K562 (cell line): ENCODE measurements at regions not wholly inside any gene's neighbourhood (a gene's known extent, or its start where the extent isn't known, plus 50 kb on each side); places are given as distances from the start of the nearest gene placed in this dataset.

Experiments used
- ATAC-seq: fragments of 200-7000 bp; cut with Tn5 transposase; 3 replicates; pipeline ENCODE4 v1.9.1; 2020; ENCODE audit warnings: moderate library complexity
- BruUV-seq: library from RNA; stranded (reverse); fragments of 400-500 nt; replicated peaks from 2 replicates; lab custom pipeline; 2021; lab: Mats Ljungman, UMichigan
- CTCF ChIA-PET: fragments of 300-600 bp; formaldehyde crosslinking; extraction: SDS; loops from one replicate; lab custom pipeline; 2021; ENCODE audit warnings: low intra/inter-chr PET ratio; lab: Yijun Ruan, JAX
- POLR2A ChIA-PET: fragments of 300-600, 350-650 bp; sonication (Branson Sonifier 250); formaldehyde crosslinking; extraction: SDS; loops from one replicate; lab custom pipeline; 2021; ENCODE audit warnings: antibody characterized with exemption, inconsistent platforms; lab: Yijun Ruan, JAX
- DNase-seq, 4 experiments: peaks; one replicate each; pipeline versions ENCODE4 v3.0.0 to v3.0.0-alpha.2; 2011 to 2018; ENCODE audit warnings: low spot score in 3 of 4, mixed read lengths in 3 of 4; ENCODE audit errors: extremely low read depth in 1 of 4
- FAIRE-seq: peaks from 2 replicates; lab custom pipeline; 2011; peaks lifted over from hg19 to GRCh38; lab: Jason Lieb, UNC
- H2AFZ ChIP-seq: 2 replicates; pipeline ENCODE4 v1.6.0; 2011; ENCODE audit warnings: low read depth, low read length, control low read depth, inconsistent platforms
- H3K27ac ChIP-seq: fragments of 200-600 bp; 3 replicates; pipeline ENCODE4 v1.8.0; 2011; ENCODE audit warnings: low read depth, mild to moderate bottlenecking, control low read depth, inconsistent platforms, low read length, moderate library complexity, mixed read lengths; ENCODE audit errors: extremely low read depth
- H3K27me3 ChIP-seq, 2 experiments: fragments of 300-600 bp in 1 of 2; 2 replicates in 1 of 2; 3 replicates in 1 of 2; pipeline versions ENCODE4 v1.6.0 to v1.8.0; 2011; ENCODE audit warnings: inconsistent platforms in 2 of 2, low read length in 2 of 2, mild to moderate bottlenecking in 1 of 2, mixed read lengths in 1 of 2, moderate library complexity in 1 of 2; ENCODE audit not compliant: control insufficient read depth in 2 of 2, insufficient read depth in 2 of 2
- H3K36me3 ChIP-seq: fragments of 300-600 bp; 3 replicates; pipeline ENCODE4 v1.8.0; 2011; ENCODE audit warnings: mild to moderate bottlenecking, low read length, inconsistent platforms; ENCODE audit not compliant: control insufficient read depth, insufficient read depth
- H3K4me1 ChIP-seq, 2 experiments: fragments of 200-600 bp in 1 of 2; replicated peaks in 1 of 2; 2 replicates in 1 of 2; 3 replicates in 1 of 2; pipeline versions ENCODE4 v1.5.1 to v1.8.0; 2011; ENCODE audit warnings: inconsistent platforms in 2 of 2, low read length in 2 of 2, mild to moderate bottlenecking in 1 of 2, mixed read lengths in 1 of 2, moderate library complexity in 1 of 2; ENCODE audit not compliant: control insufficient read depth in 2 of 2, insufficient read depth in 2 of 2
- H3K4me2 ChIP-seq: 2 replicates; pipeline ENCODE4 v1.6.1; 2011; ENCODE audit warnings: low read length, control low read depth, inconsistent platforms, mixed read lengths; ENCODE audit not compliant: insufficient read depth
- H3K4me3 ChIP-seq: fragments of 200-600 bp; sonication (generic), shearing (Covaris generic); 2 replicates; pipeline ENCODE4 v1.5.1; 2016; ENCODE audit warnings: control low read depth, inconsistent platforms
- H3K79me2 ChIP-seq: fragments of 200-600 bp; 3 replicates; pipeline ENCODE4 v1.8.0; 2011; ENCODE audit warnings: low read length, inconsistent platforms; ENCODE audit not compliant: control insufficient read depth, insufficient read depth
- H3K9ac ChIP-seq, 2 experiments: 2 replicates each; pipeline versions ENCODE4 v1.6.0 to v1.6.1; 2011; ENCODE audit warnings: low read depth in 2 of 2, low read length in 2 of 2, control low read depth in 1 of 2, inconsistent platforms in 1 of 2, mild to moderate bottlenecking in 1 of 2, mixed read lengths in 1 of 2; ENCODE audit not compliant: insufficient read depth in 1 of 2
- H3K9me1 ChIP-seq: one replicate; pipeline ENCODE4 v1.6.0; 2011; ENCODE audit warnings: inconsistent platforms, mild to moderate bottlenecking, low read length, moderate library complexity; ENCODE audit not compliant: control insufficient read depth, insufficient read depth
- H3K9me3 ChIP-seq: replicated peaks from 2 replicates; pipeline ENCODE4 v1.5.1; 2011; ENCODE audit warnings: low read depth, low read length, inconsistent platforms; ENCODE audit not compliant: control insufficient read depth, insufficient read depth
- H4K20me1 ChIP-seq: replicated peaks from 2 replicates; pipeline ENCODE4 v1.6.1; 2011; ENCODE audit warnings: low read length, inconsistent platforms, mixed read lengths; ENCODE audit not compliant: control insufficient read depth, insufficient read depth
- CSDE1 ChIP-seq, 2 experiments: fragments of 450-650 bp; IDR thresholded peaks; 2 replicates each; pipeline ENCODE4 v1.6.1; 2016; ENCODE audit warnings: mild to moderate bottlenecking in 1 of 2
- CXXC5 ChIP-seq: fragments of 250-450 bp; sonication (Bioruptor Pico); IDR thresholded peaks from 2 replicates; pipeline ENCODE4 v1.8.0; 2022; ENCODE audit warnings: inconsistent platforms, mild to moderate bottlenecking, moderate library complexity
- ELK3 ChIP-seq: fragments of 450-650 bp; formaldehyde crosslinking; IDR thresholded peaks from 2 replicates; pipeline ENCODE4 v1.4.0; 2020; ENCODE audit warnings: mild to moderate bottlenecking
- FOXJ2 ChIP-seq: fragments of 200-800 bp; sonication (Bioruptor generic); IDR thresholded peaks from 2 replicates; pipeline ENCODE4 v1.6.1; 2016; ENCODE audit warnings: missing genetic modification characterization, missing compliant biosample characterization
- FOXO4 ChIP-seq: fragments of 450-650 bp; formaldehyde crosslinking; IDR thresholded peaks from 2 replicates; pipeline ENCODE4 v1.4.0; 2020; ENCODE audit warnings: mild to moderate bottlenecking, moderate library complexity
- FOXP1 ChIP-seq: sonication (generic); formaldehyde crosslinking; IDR thresholded peaks from 2 replicates; pipeline ENCODE4 v1.8.0; 2022; ENCODE audit warnings: mild to moderate bottlenecking, missing genetic modification reagents
- GTF2F1 ChIP-seq: IDR thresholded peaks from 2 replicates; pipeline ENCODE4 v1.6.1; 2011; ENCODE audit warnings: low read depth, low read length, improper control_type of control experiment
- IRF9 ChIP-seq: fragments of 450-650 bp; IDR thresholded peaks from 2 replicates; pipeline ENCODE4 v1.6.1; 2016; ENCODE audit warnings: missing biosample characterization, missing genetic modification characterization
- KHSRP ChIP-seq: fragments of 450-650 bp; IDR thresholded peaks from 2 replicates; pipeline ENCODE4 v1.6.1; 2017
- MED1 ChIP-seq: sonication (generic); formaldehyde crosslinking; IDR thresholded peaks from 2 replicates; pipeline ENCODE4 v1.8.1; 2023; ENCODE audit warnings: missing genetic modification reagents, borderline replicate concordance
- NR2C1 ChIP-seq, 2 experiments: fragments of 450-650 bp; IDR thresholded peaks; 2 replicates each; pipeline ENCODE4 v1.6.1; 2017; ENCODE audit warnings: mild to moderate bottlenecking in 2 of 2, antibody characterized with exemption in 1 of 2, inconsistent platforms in 1 of 2, missing compliant biosample characterization in 1 of 2, missing genetic modification characterization in 1 of 2
- PHF21A ChIP-seq: fragments of 450-650 bp; IDR thresholded peaks from 2 replicates; pipeline ENCODE4 v1.6.1; 2017; ENCODE audit warnings: low read depth, borderline replicate concordance
- RNF2 ChIP-seq: sonication (generic); IDR thresholded peaks from 2 replicates; pipeline ENCODE4 v1.6.1; 2016
- SAFB ChIP-seq: fragments of 200-400 bp; formaldehyde crosslinking; IDR thresholded peaks from 2 replicates; pipeline ENCODE4 v1.6.1; 2017; ENCODE audit warnings: low read depth, low read length, borderline replicate concordance
- SAFB2 ChIP-seq: fragments of 200-400 bp; formaldehyde crosslinking; IDR thresholded peaks from 2 replicates; pipeline ENCODE4 v1.6.1; 2018; ENCODE audit warnings: borderline replicate concordance, low read length, low read depth, moderate library complexity; ENCODE audit not compliant: severe bottlenecking
- TARDBP ChIP-seq: fragments of 450-650 bp; IDR thresholded peaks from 2 replicates; pipeline ENCODE4 v1.6.1; 2016
- ZNF24 ChIP-seq: fragments of 450-650 bp; IDR thresholded peaks from 2 replicates; pipeline ENCODE4 v1.6.1; 2016
- ZNF253 ChIP-seq: fragments of 250-450 bp; sonication (Bioruptor Pico); conservative IDR thresholded peaks from 2 replicates; pipeline ENCODE4 v1.6.1; 2021; ENCODE audit warnings: mild to moderate bottlenecking
- WGBS: fragments of 100-300 bp; shearing (Covaris generic); methylation state at CpG from one replicate; pipeline ENCODE4 v1.1.6; 2016; ENCODE audit warnings: low coverage, mixed read lengths; ENCODE audit not compliant: insufficient coverage; ENCODE audit errors: missing lambda C conversion rate; 5-methylcytosine and 5-hydroxymethylcytosine counted together
- in situ Hi-C: fragments of 300-500 bp; cut with MboI; formaldehyde crosslinking; loops from 4 replicates; pipeline ENCODE4 v1.15.0; 2018; ENCODE audit warnings: inconsistent platforms, mixed read lengths
- intact Hi-C: fragments of 100-400 bp; cut with micrococcal nuclease; formaldehyde crosslinking; loops from 2 replicates; pipeline ENCODE4 v1.14.2; 2022
- TF ChIP-seq, protein P1 (sequence below): fragments of 250-450 bp; sonication (Bioruptor Pico); IDR thresholded peaks from 2 replicates; pipeline ENCODE4 v1.5.1; 2021; ENCODE audit warnings: mild to moderate bottlenecking

- Histone ChIP-seq H3K27me3 (no peaks in the 10 kb centered on the region), H3K9ac (no peak overlapping the region), H3K4me3 (no peak overlapping the region), H3K79me2 (no peaks in the 10 kb centered on the region), H3K9me3 (no peaks in the 10 kb centered on the region; the same call in 1 of the 2 replicates), H3K36me3 (no peaks in the 10 kb centered on the region), H3K4me2 (no peak overlapping the region), H3K9me1 (no peaks in the 10 kb centered on the region), H3K27ac (no peak overlapping the region)
- POLR2A ChIA-PET = no interaction called here
- intact Hi-C loops = no loop called here
- DNase-seq = no peak
- CTCF ChIA-PET = no interaction called here
- TF ChIP-seq ZNF24 = no peak
- no peak for TF ChIP-seq SAFB
- TF ChIP-seq, protein P1, sequence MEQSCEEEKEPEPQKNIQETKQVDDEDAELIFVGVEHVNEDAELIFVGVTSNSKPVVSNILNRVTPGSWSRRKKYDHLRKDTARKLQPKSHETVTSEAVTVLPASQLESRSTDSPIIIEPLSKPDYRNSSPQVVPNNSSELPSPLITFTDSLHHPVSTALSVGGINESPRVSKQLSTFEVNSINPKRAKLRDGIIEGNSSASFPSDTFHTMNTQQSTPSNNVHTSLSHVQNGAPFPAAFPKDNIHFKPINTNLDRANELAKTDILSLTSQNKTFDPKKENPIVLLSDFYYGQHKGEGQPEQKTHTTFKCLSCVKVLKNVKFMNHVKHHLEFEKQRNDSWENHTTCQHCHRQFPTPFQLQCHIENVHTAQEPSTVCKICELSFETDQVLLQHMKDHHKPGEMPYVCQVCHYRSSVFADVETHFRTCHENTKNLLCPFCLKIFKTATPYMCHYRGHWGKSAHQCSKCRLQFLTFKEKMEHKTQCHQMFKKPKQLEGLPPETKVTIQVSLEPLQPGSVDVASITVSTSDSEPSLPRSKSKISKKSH (CRISPR knock-in tag) = no peak
- no peak for TF ChIP-seq RNF2
- TF ChIP-seq ZNF253 = no peak
- TF ChIP-seq FOXJ2 = no peak
- TF ChIP-seq NR2C1 (IDR thresholded peaks at IDR 0.05) = no peak
- TF ChIP-seq NR2C1 (tag; IDR thresholded peaks at IDR 0.05) = no peak
- TF ChIP-seq MED1 = no peak
- no peak for TF ChIP-seq SAFB2
- TF ChIP-seq IRF9 (tag) = no peak
- TF ChIP-seq GTF2F1 = no peak
- TF ChIP-seq FOXP1 (CRISPR knock-in tag) = no peak
- TF ChIP-seq PHF21A = no peak
- TF ChIP-seq FOXO4 (CRISPR knock-in tag) = no peak
- TF ChIP-seq CSDE1 (IDR thresholded peaks at IDR 0.05) = no peak
- no peak for TF ChIP-seq KHSRP
- no peak for TF ChIP-seq ELK3 (CRISPR knock-in tag)
- TF ChIP-seq TARDBP = no peak
- TF ChIP-seq CXXC5 (CRISPR knock-in tag) = no peak
- TF ChIP-seq, all 486 proteins: peak for 0
- H4K20me1 ChIP-seq = no peaks in the 10 kb centered on the region
- ATAC-seq (no peak), FAIRE-seq (no peak)
- H2AFZ ChIP-seq = no peak overlapping the region
- BruUV-seq = no TSS peak
- in situ Hi-C loops = no loop called here
- WGBS = 0% methylated on average over 10 of the region's 11 CpGs
- no peaks in the 10 kb centered on the region for H3K4me1 ChIP-seq
Observed at GRCh38 chr4:101594588-101594987, 195.9 kb upstream of the BANK1 start.
